PC-9 (cell line): ENCODE measurements at regions not wholly inside any gene's neighbourhood (a gene's known extent, or its start where the extent isn't known, plus 50 kb on each side); places are given as distances from the start of the nearest gene placed in this dataset.

Experiments used
- BruUV-seq: library from RNA; stranded (reverse); fragments of 400-500 nt; replicated peaks from 2 replicates; lab custom pipeline; 2021; lab: Mats Ljungman, UMichigan
- CTCF ChIA-PET: fragments of 300-600 bp; sonication (Branson Sonifier 250); formaldehyde crosslinking; loops from one replicate; lab custom pipeline; 2022; ENCODE audit warnings: antibody characterized with exemption; lab: Charles Lee
- POLR2A ChIA-PET: fragments of 300-600 bp; sonication (Branson Sonifier 250); formaldehyde crosslinking; loops from one replicate; lab custom pipeline; 2022; ENCODE audit warnings: antibody characterized with exemption; ENCODE audit not compliant: unreplicated experiment; lab: Charles Lee
- DNase-seq, 2 experiments: peaks; one replicate each; pipeline versions ENCODE4 v3.0.0 to v3.0.0-alpha.2; 2015 to 2022; ENCODE audit warnings: mixed read lengths in 1 of 2
- H2AFZ ChIP-seq: fragments of 200-600 bp; sonication (generic); 2 replicates; pipeline ENCODE4 v1.8.1; 2017; ENCODE audit warnings: antibody characterized with exemption
- H3F3A ChIP-seq: fragments of 200-600 bp; sonication (generic); 2 replicates; pipeline ENCODE4 v1.8.1; 2017; ENCODE audit warnings: antibody characterized with exemption, mild to moderate bottlenecking, low read depth; ENCODE audit not compliant: insufficient read depth
- H3K27ac ChIP-seq: fragments of 200-600 bp; sonication (generic); 2 replicates; pipeline ENCODE4 v1.6.1; 2016; ENCODE audit warnings: mixed run types
- H3K27me3 ChIP-seq: fragments of 200-600 bp; sonication (generic); 2 replicates; pipeline ENCODE4 v1.6.1; 2016; ENCODE audit warnings: low read depth, mixed run types; ENCODE audit not compliant: insufficient read depth
- H3K36me3 ChIP-seq: fragments of 200-600 bp; sonication (generic); 2 replicates; pipeline ENCODE4 v1.6.1; 2016; ENCODE audit warnings: low read depth, mixed run types
- H3K4me1 ChIP-seq: fragments of 200-600 bp; sonication (generic); replicated peaks from 2 replicates; pipeline ENCODE4 v1.6.1; 2016; ENCODE audit warnings: mixed run types; ENCODE audit not compliant: insufficient read depth
- H3K4me2 ChIP-seq: fragments of 200-600 bp; sonication (generic); 2 replicates; pipeline ENCODE4 v1.6.1; 2017; ENCODE audit warnings: mixed run types
- H3K4me3 ChIP-seq: fragments of 200-600 bp; sonication (generic); 2 replicates; pipeline ENCODE4 v1.6.1; 2016; ENCODE audit warnings: mixed run types
- H3K79me2 ChIP-seq: fragments of 200-600 bp; sonication (generic); 2 replicates; pipeline ENCODE4 v1.6.1; 2017; ENCODE audit warnings: low read depth, mixed run types
- H3K9me2 ChIP-seq: fragments of 200-600 bp; sonication (generic); 2 replicates; pipeline ENCODE4 v1.8.1; 2017; ENCODE audit warnings: mild to moderate bottlenecking; ENCODE audit not compliant: insufficient read depth
- H3K9me3 ChIP-seq: fragments of 200-600 bp; sonication (generic); 2 replicates; pipeline ENCODE4 v1.8.1; 2016; ENCODE audit warnings: low read depth; ENCODE audit not compliant: insufficient read depth
- H4K20me1 ChIP-seq: fragments of 200-600 bp; sonication (generic); 2 replicates; pipeline ENCODE4 v1.8.1; 2017; ENCODE audit not compliant: insufficient read depth
- EZH2 ChIP-seq: fragments of 200-600 bp; sonication (generic); IDR thresholded peaks from 2 replicates; pipeline ENCODE4 v1.8.0; 2017; ENCODE audit warnings: antibody characterized with exemption, low read depth
- intact Hi-C: fragments of 100-400 bp; cut with micrococcal nuclease; formaldehyde crosslinking; loops from one replicate; pipeline ENCODE4 v1.10.0; 2022; ENCODE audit not compliant: unreplicated experiment
- TF ChIP-seq, protein P1 (sequence below): fragments of 200-600 bp; sonication (generic); conservative IDR thresholded peaks from 2 replicates; pipeline ENCODE4 v1.6.1; 2017; ENCODE audit warnings: mixed run types, antibody characterized with exemption, mild to moderate bottlenecking, moderate library complexity

DNA sequence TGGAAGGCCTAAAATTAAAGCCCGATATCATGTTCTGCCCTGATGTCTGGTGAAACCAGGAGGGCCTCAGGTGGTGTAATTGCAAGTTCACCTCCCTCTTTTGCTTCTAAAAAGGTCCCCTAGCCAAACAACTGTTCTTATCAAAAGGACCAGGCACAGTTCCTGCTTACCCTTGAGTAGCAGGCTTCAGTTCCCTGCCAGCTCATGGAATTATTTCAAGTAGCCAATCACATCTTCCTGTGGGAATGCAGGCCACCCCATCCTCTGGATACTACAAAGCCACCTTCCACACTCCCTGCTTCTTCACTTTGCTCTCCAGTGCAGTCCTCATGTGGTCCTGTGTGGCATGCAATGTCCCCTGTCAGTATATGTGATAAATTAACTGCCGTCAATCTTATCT is 97.7 kb upstream of the GALNT17 start:
- Histone ChIP-seq H2AFZ (no peak overlapping the region), H3K9me3 (no peaks in the 10 kb centered on the region), H3K4me1 (no peaks in the 10 kb centered on the region), H4K20me1 (no peaks in the 10 kb centered on the region), H3K4me2 (no peak overlapping the region), H3F3A (no peaks in the 10 kb centered on the region), H3K36me3 (no peaks in the 10 kb centered on the region), H3K27me3 (peaks cover 3% of the 10 kb centered on the region; the same call in 1 of the 2 replicates), H3K9me2 (no peaks in the 10 kb centered on the region), H3K4me3 (no peak overlapping the region), H3K79me2 (no peaks in the 10 kb centered on the region), H3K27ac (no peak overlapping the region)
- ChIA-PET POLR2A (no interaction called here), CTCF (no interaction called here)
- no peak for TF ChIP-seq EZH2
- TF ChIP-seq, protein P1, sequence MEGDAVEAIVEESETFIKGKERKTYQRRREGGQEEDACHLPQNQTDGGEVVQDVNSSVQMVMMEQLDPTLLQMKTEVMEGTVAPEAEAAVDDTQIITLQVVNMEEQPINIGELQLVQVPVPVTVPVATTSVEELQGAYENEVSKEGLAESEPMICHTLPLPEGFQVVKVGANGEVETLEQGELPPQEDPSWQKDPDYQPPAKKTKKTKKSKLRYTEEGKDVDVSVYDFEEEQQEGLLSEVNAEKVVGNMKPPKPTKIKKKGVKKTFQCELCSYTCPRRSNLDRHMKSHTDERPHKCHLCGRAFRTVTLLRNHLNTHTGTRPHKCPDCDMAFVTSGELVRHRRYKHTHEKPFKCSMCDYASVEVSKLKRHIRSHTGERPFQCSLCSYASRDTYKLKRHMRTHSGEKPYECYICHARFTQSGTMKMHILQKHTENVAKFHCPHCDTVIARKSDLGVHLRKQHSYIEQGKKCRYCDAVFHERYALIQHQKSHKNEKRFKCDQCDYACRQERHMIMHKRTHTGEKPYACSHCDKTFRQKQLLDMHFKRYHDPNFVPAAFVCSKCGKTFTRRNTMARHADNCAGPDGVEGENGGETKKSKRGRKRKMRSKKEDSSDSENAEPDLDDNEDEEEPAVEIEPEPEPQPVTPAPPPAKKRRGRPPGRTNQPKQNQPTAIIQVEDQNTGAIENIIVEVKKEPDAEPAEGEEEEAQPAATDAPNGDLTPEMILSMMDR = no peak
- intact Hi-C loops = no loop called here
- no TSS peak for BruUV-seq
- no peak for DNase-seq

GRCh38 chr7:71042591-71042990 is 89.4 kb upstream of the GALNT17 start:
- Histone ChIP-seq H3K4me2 (no peak overlapping the region), H3K4me3 (no peak overlapping the region), H3K4me1 (no peaks in the 10 kb centered on the region), H3K27ac (no peak overlapping the region), H3K9me2 (no peaks in the 10 kb centered on the region), H3K9me3 (no peaks in the 10 kb centered on the region), H4K20me1 (no peaks in the 10 kb centered on the region), H3K79me2 (no peaks in the 10 kb centered on the region), H3K27me3 (0 out of 2 replicates have a peak, but pooled peaks cover 11% of the 10 kb centered on the region), H3F3A (no peaks in the 10 kb centered on the region), H3K36me3 (no peaks in the 10 kb centered on the region), H2AFZ (no peak overlapping the region)
- intact Hi-C loops = no loop called here
- DNase-seq = no peak
- no TSS peak for BruUV-seq
- ChIA-PET CTCF (no interaction called here), POLR2A (no interaction called here)
- no peak for TF ChIP-seq EZH2
- TF ChIP-seq, protein P1 = no peak

DNA sequence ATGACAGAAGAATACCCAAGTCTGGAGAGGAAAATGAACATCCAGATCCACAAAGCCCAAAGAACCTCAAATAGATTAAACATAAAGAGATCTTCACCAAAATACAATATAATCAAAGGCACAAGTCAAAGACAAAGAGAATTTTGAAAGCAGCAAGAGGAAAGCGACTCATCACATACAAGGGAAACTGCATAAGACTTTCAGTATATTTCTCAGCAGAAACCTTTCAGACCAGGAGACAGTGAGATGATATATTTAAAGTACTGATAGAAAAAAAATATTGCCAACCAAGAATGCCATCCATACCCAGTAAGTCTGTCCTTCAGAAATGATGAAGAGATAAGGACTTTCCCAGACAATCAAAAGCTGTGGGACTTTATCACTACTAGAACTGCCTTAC is 81.5 kb upstream of the GALNT17 start:
- H3K27me3 ChIP-seq = 0 out of 2 replicates have a peak, but pooled peaks cover 5% of the 10 kb centered on the region
- POLR2A ChIA-PET = no interaction called here
- no peaks in the 10 kb centered on the region for H3K79me2 ChIP-seq
- no peaks in the 10 kb centered on the region for H3K9me2 ChIP-seq
- no peak for TF ChIP-seq EZH2
- TF ChIP-seq, protein P1 = no peak
- H3F3A ChIP-seq = no peaks in the 10 kb centered on the region
- H3K4me2 ChIP-seq = no peak overlapping the region
- intact Hi-C loops = no loop called here
- H4K20me1 ChIP-seq = no peaks in the 10 kb centered on the region
- no TSS peak for BruUV-seq
- no peak overlapping the region for H2AFZ ChIP-seq
- no peaks in the 10 kb centered on the region for H3K36me3 ChIP-seq
- no peak overlapping the region for H3K4me3 ChIP-seq
- H3K9me3 ChIP-seq = peaks cover 4% of the 10 kb centered on the region; the same call in 1 of the 2 replicates
- CTCF ChIA-PET = no interaction called here
- no peak for DNase-seq
- no peak overlapping the region for H3K27ac ChIP-seq
- no peaks in the 10 kb centered on the region for H3K4me1 ChIP-seq
